ENCODE measurements at regions not wholly inside any gene's neighbourhood (a gene's known extent, or its start where the extent isn't known, plus 50 kb on each side); places are given as distances from the start of the nearest gene placed in this dataset.

DNA sequence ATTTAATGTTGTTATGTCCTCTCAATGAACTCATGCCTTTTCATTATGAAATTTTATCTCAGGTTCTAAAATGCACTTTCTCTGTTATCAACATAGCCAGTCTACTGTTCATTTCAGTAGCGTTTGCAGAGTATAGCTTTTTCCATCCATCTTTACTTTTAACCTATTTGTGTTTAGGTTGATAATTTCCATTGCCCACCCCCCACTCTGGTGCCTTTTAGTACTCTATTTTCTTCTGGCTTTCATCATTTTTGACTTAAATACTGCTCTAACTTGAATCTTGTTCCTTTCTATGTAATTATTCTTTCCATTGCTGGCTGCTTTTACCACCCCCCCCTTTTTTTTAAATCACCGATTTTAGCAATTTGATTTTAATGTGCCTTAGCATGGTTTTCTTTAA lies 585.0 kb upstream of the LRATD1 start:
- no peak overlapping the region for H3K27ac ChIP-seq
- no peak for TF ChIP-seq ZFX (IDR thresholded peaks at IDR 0.05)
- TF ChIP-seq, protein P1, sequence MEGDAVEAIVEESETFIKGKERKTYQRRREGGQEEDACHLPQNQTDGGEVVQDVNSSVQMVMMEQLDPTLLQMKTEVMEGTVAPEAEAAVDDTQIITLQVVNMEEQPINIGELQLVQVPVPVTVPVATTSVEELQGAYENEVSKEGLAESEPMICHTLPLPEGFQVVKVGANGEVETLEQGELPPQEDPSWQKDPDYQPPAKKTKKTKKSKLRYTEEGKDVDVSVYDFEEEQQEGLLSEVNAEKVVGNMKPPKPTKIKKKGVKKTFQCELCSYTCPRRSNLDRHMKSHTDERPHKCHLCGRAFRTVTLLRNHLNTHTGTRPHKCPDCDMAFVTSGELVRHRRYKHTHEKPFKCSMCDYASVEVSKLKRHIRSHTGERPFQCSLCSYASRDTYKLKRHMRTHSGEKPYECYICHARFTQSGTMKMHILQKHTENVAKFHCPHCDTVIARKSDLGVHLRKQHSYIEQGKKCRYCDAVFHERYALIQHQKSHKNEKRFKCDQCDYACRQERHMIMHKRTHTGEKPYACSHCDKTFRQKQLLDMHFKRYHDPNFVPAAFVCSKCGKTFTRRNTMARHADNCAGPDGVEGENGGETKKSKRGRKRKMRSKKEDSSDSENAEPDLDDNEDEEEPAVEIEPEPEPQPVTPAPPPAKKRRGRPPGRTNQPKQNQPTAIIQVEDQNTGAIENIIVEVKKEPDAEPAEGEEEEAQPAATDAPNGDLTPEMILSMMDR (conservative IDR thresholded peaks at IDR 0.05): no peak

DNA sequence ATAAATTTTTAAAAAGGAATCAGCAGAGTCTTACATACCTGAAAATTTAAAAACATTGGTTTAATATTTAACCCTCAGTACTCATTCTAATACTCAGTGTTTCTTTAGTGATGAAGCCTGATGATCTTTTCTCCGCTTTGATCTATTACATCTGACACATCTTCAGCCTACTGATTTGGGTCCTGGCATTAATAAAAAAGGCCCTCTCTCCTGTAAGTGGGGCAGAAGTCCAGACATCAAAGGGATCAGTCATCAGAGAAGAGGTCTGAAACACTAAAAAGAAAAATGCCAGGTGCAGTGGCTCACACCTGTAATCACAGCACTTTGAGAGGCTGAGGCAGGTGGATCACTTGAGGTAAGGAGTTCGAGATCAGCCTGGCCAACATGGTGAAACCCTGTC lies 581.1 kb upstream of the LRATD1 start:
- TF ChIP-seq ZFX (IDR thresholded peaks at IDR 0.05): no peak
- TF ChIP-seq, protein P1 (conservative IDR thresholded peaks at IDR 0.05): no peak
- no peak overlapping the region for H3K27ac ChIP-seq

DNA sequence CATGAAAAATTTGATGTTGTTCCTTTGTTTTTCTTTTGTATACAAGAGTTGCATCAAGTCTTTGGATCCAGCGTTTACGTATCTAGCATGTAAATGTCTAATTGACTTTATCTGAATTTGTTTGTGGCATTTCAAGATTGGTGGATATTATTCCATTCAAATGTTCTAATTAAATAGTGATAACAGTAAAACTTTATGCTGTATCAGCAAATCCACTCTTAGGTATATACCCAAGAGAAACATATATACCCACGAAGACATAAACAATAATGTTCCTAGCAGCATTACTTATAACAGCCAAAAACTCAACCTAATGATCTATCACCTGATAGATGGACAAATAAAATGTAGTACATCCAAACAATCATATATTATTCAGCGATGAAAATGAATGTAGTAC lies 579.4 kb upstream of the LRATD1 start:
- H3K27ac ChIP-seq: no peak overlapping the region
- TF ChIP-seq, protein P1 (conservative IDR thresholded peaks at IDR 0.05): no peak
- no peak for TF ChIP-seq ZFX (IDR thresholded peaks at IDR 0.05)

DNA sequence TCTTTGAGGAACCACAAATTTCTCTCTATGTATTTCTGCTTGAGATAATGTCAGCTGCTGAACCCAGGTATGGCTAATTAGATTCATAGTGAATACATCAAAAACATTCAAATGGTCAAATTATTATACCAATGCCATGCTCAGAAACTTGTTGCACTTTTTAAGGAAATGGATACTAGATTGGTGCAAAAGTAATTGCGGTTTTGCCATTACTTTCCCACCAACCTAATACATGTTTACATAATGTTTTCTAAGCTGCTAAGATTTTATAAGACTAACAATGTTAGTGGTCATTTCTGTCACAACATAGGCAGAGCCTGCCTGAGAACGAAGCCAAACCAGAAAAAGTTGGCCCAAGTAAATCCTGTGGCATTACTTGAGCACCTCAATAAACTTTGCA lies 568.2 kb upstream of the LRATD1 start:
- TF ChIP-seq ZFX (IDR thresholded peaks at IDR 0.05): no peak
- TF ChIP-seq, protein P1 (conservative IDR thresholded peaks at IDR 0.05): no peak

DNA sequence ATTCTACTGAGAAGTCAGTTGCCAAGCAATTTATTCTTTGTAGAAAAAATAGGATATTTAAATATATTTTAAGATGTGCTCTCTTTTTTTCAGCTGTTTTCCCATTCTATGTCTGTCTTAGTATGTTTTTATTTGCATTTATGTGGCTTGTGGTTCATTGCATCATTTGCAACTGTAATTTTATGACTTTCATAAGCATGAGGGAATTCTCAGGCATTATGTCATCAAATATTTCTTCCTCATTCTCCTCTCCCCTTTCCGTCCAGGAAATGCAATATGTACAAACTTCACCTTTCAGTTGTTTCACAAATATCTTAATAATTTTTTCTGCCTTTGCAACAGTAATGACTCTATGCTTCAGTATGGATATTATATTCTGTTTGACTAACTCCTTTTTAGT lies 560.2 kb upstream of the LRATD1 start:
- TF ChIP-seq, protein P1 (conservative IDR thresholded peaks at IDR 0.05): no peak
- TF ChIP-seq ZFX (IDR thresholded peaks at IDR 0.05): no peak
- no peak overlapping the region for H3K27ac ChIP-seq

More for the DNA sequence above, 568.2 kb upstream of the LRATD1 start:
- H3K27ac ChIP-seq: no peak overlapping the region

DNA sequence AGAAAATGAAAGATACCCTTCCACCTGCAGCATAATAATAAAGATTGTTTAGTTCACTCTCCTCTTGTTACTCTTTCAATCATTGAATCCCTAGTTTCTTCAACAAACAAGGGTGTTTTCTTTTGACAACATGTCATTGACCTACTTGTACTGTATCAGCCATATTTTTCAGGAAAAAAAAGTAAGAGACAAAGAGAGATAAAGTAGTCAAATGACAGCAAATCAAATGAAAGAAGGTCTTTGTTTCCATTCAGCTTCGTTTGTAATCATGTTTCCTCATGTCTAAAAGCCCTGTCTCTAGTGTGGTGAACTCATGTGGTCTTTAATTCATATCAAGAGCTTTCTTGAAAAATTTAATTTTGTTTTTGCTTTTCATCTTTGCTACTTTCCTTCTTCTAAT lies 557.8 kb upstream of the LRATD1 start:
- H3K27ac ChIP-seq: no peak overlapping the region
- TF ChIP-seq, protein P1 (conservative IDR thresholded peaks at IDR 0.05): no peak
- no peak for TF ChIP-seq ZFX (IDR thresholded peaks at IDR 0.05)

DNA sequence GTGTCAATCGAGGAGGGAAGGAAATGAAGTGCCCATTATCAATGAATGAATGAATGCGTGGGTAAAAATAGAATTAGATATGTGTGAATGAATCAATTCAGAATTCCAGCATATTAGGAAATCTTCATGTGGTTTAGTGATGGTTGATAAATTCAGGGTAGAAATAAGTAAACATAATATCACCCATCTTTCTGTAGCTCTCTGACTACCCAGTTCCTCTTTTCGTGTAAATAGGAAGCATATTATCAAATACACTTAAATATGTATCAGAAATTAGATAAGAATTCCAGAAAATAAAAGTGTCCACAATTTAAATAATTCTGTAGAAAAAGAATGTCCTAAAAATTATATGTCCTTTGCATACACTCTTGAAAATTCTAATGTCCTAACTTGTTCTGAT lies 552.9 kb upstream of the LRATD1 start:
- TF ChIP-seq, protein P1 (conservative IDR thresholded peaks at IDR 0.05): no peak
- no peak for TF ChIP-seq ZFX (IDR thresholded peaks at IDR 0.05)
- no peak overlapping the region for H3K27ac ChIP-seq

Measured in C4-2B (cell line).